SU-DHL-6 (cell line): ENCODE measurements at regions not wholly inside any gene's neighbourhood (a gene's known extent, or its start where the extent isn't known, plus 50 kb on each side); places are given as distances from the start of the nearest gene placed in this dataset.

Experiments used
- EZH2phosphoT487 ChIP-seq: fragments of 200-600 bp; sonication (generic), shearing (Covaris generic); conservative IDR thresholded peaks from 2 replicates; pipeline ENCODE4 v1.6.1; 2018; ENCODE audit warnings: mild to moderate bottlenecking, antibody characterized with exemption, low read length, moderate library complexity, mixed read lengths
- TF ChIP-seq, protein P1 (sequence below): fragments of 200-600 bp; sonication (generic); IDR thresholded peaks from one replicate; pipeline ENCODE4 v1.5.1; 2017; ENCODE audit warnings: antibody characterized with exemption, mild to moderate bottlenecking, low read length, moderate library complexity; ENCODE audit not compliant: insufficient read depth, poor library complexity, severe bottlenecking

DNA sequence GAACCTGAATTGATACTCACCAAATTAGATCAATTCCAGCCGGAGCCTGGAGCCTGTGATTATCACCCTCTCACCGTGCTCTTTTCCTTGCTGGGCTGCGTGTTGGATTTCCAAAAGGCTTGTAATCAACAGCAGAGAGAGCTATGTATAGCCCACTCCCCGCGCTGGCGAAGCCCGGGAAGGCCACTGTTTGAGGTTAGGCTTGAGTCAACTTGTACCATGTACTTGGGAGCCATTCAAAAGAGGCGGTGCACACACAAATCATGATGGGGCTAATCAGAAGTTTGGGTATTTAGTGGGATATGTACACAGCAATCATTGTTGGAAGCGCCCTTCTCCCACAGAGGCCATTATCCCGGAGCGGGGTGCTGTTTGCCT is 151.6 kb downstream of the GLI2 start:
- TF ChIP-seq, protein P1, sequence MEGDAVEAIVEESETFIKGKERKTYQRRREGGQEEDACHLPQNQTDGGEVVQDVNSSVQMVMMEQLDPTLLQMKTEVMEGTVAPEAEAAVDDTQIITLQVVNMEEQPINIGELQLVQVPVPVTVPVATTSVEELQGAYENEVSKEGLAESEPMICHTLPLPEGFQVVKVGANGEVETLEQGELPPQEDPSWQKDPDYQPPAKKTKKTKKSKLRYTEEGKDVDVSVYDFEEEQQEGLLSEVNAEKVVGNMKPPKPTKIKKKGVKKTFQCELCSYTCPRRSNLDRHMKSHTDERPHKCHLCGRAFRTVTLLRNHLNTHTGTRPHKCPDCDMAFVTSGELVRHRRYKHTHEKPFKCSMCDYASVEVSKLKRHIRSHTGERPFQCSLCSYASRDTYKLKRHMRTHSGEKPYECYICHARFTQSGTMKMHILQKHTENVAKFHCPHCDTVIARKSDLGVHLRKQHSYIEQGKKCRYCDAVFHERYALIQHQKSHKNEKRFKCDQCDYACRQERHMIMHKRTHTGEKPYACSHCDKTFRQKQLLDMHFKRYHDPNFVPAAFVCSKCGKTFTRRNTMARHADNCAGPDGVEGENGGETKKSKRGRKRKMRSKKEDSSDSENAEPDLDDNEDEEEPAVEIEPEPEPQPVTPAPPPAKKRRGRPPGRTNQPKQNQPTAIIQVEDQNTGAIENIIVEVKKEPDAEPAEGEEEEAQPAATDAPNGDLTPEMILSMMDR, result no peak
- TF ChIP-seq EZH2phosphoT487, result no peak
